ENCODE measurements at regions not wholly inside any gene's neighbourhood (a gene's known extent, or its start where the extent isn't known, plus 50 kb on each side); places are given as distances from the start of the nearest gene placed in this dataset.

GRCh38 chr10:36591436-36591835 lies 534.0 kb upstream of the ANKRD30A start:
- no peak for TF ChIP-seq CTCF (IDR thresholded peaks at IDR 0.05 in 4 of 5, conservative IDR thresholded peaks at IDR 0.05 in 1 of 5)
- no peak for TF ChIP-seq POLR2A (IDR thresholded peaks at IDR 0.05)

All from gastrocnemius medialis (tissue), 4 donors.